ENCODE measurements at regions not wholly inside any gene's neighbourhood (a gene's known extent, or its start where the extent isn't known, plus 50 kb on each side); places are given as distances from the start of the nearest gene placed in this dataset.

DNA sequence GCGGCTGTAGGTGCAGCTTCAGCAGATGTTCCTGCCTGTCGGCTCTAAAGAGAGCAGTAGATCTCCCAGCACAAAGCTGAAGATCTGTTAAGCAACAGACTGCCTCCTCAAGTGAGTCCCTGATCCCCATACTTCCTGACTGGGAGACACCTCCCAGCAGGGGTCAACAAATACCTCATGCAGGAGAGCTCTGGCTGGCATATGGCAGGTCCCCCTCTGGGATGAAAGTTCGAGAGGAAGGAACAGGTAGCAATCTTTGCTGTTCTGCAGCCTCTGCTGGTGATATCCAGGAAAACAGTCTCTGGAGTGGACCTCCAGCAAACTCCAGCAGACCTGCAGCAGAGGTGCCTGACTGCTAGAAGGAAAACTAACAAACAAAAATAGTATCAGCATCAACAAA lies 337.1 kb upstream of the USP15 start:
- TF ChIP-seq, protein P1, sequence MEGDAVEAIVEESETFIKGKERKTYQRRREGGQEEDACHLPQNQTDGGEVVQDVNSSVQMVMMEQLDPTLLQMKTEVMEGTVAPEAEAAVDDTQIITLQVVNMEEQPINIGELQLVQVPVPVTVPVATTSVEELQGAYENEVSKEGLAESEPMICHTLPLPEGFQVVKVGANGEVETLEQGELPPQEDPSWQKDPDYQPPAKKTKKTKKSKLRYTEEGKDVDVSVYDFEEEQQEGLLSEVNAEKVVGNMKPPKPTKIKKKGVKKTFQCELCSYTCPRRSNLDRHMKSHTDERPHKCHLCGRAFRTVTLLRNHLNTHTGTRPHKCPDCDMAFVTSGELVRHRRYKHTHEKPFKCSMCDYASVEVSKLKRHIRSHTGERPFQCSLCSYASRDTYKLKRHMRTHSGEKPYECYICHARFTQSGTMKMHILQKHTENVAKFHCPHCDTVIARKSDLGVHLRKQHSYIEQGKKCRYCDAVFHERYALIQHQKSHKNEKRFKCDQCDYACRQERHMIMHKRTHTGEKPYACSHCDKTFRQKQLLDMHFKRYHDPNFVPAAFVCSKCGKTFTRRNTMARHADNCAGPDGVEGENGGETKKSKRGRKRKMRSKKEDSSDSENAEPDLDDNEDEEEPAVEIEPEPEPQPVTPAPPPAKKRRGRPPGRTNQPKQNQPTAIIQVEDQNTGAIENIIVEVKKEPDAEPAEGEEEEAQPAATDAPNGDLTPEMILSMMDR (IDR thresholded peaks at IDR 0.05), result no peak
- TF ChIP-seq POLR2A (IDR thresholded peaks at IDR 0.05) (no peak), POLR2AphosphoS5 (IDR thresholded peaks at IDR 0.05) (no peak)

Data from prostate gland (tissue), 2 donors.